GM23338 (cell line): ENCODE measurements at regions not wholly inside any gene's neighbourhood (a gene's known extent, or its start where the extent isn't known, plus 50 kb on each side); places are given as distances from the start of the nearest gene placed in this dataset.

Source experiments
- CREB1 ChIP-seq: fragments of 250-450 bp; sonication (Bioruptor Pico); IDR thresholded peaks from 2 replicates; pipeline ENCODE4 v1.5.0; 2020; ENCODE audit warnings: low read depth, mild to moderate bottlenecking, moderate library complexity
- CTCF ChIP-seq, 2 experiments: fragments of 200-600 bp in 1 of 2; sonication (generic) in 1 of 2; conservative IDR thresholded peaks; 2 replicates each; pipeline versions ENCODE4 v1.5.1 to v1.6.1; 2016 to 2017; ENCODE audit warnings: antibody characterized with exemption in 2 of 2, low read depth in 2 of 2, mild to moderate bottlenecking in 2 of 2, moderate library complexity in 1 of 2
- ETS1 ChIP-seq: IDR thresholded peaks from 2 replicates; pipeline ENCODE4 v1.6.1; 2016; ENCODE audit warnings: antibody characterized with exemption
- EZH2 ChIP-seq: fragments of 200-600 bp; sonication (generic); IDR thresholded peaks from one replicate; pipeline ENCODE4 v1.8.0; 2017; ENCODE audit warnings: antibody characterized with exemption, mild to moderate bottlenecking, low read depth; ENCODE audit not compliant: unreplicated experiment
- EZH2phosphoT487 ChIP-seq: fragments of 200-600 bp; sonication (generic); IDR thresholded peaks from one replicate; pipeline ENCODE4 v1.8.1; 2018; ENCODE audit warnings: antibody characterized with exemption; ENCODE audit not compliant: unreplicated experiment
- JUNB ChIP-seq: IDR thresholded peaks from one replicate; pipeline ENCODE4 v1.6.1; 2016; ENCODE audit warnings: antibody characterized with exemption; ENCODE audit not compliant: unreplicated experiment
- POLR2AphosphoS5 ChIP-seq: IDR thresholded peaks from 2 replicates; pipeline ENCODE4 v1.6.1; 2016; ENCODE audit warnings: antibody characterized with exemption, low read depth
- REST ChIP-seq: IDR thresholded peaks from one replicate; pipeline ENCODE4 v1.6.1; 2018; ENCODE audit warnings: antibody characterized with exemption; ENCODE audit not compliant: unreplicated experiment
- ZNF114 ChIP-seq: fragments of 250-450 bp; sonication (Bioruptor Pico); IDR thresholded peaks from 2 replicates; pipeline ENCODE4 v1.5.0; 2020; ENCODE audit warnings: mild to moderate bottlenecking, moderate library complexity
- ZNF331 ChIP-seq: fragments of 250-450 bp; sonication (Bioruptor Pico); IDR thresholded peaks from 2 replicates; pipeline ENCODE4 v1.5.0; 2020; ENCODE audit warnings: low read depth, mild to moderate bottlenecking, moderate library complexity

- no peak for TF ChIP-seq CTCF (conservative IDR thresholded peaks at IDR 0.05; ENCODE audit: low read depth in 2 of 2)
- TF ChIP-seq REST, result no peak
- TF ChIP-seq EZH2phosphoT487, result no peak
- TF ChIP-seq JUNB, result no peak
- no peak for TF ChIP-seq POLR2AphosphoS5
- TF ChIP-seq CREB1 (CRISPR knock-in tag), result no peak
- no peak for TF ChIP-seq EZH2
- no peak for TF ChIP-seq ZNF114 (CRISPR knock-in tag)
- TF ChIP-seq ZNF331 (CRISPR knock-in tag), result no peak
- TF ChIP-seq ETS1, result no peak
Observed at GRCh38 chr12:89069431-89069830, 282.9 kb downstream of the DUSP6 start.
